ENCODE measurements at regions not wholly inside any gene's neighbourhood (a gene's known extent, or its start where the extent isn't known, plus 50 kb on each side); places are given as distances from the start of the nearest gene placed in this dataset.
A peak's percentile ranks its signal among the peaks of the same experiment; 100 is the strongest.

DNA sequence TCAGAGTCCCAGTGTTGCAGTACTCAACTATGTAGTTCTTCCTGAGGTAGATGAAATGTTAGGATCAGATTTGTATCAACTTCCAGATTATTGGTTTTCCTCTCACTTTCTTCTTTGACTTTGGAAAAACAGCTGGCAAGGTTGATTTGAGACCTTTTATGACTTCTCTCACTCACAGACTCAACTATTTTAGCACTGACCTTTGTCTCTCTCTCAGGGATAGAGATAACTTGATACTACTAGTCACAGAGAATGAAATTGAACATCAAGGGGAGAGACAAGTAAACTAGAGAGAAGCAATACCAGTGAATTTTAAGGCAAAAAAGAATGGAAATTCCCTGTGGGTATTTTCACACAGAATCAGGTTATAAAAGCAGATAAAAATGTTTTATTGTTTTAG is 159.7 kb upstream of the B3GALT2 start:
- Histone ChIP-seq H3K36me3 (no peaks in the 10 kb centered on the region), H3K9me3 (replicated peaks) (no peaks in the 10 kb centered on the region), H3K4me3 (no peak overlapping the region), H3K27me3 (replicated peaks) (no peaks in the 10 kb centered on the region), H3K27ac (no peak overlapping the region), H3K4me1 (replicated peaks) (no peaks in the 10 kb centered on the region)
- no peak for DNase-seq (ENCODE audit: low read depth in 1 of 2, low spot score in 2 of 2)

DNA sequence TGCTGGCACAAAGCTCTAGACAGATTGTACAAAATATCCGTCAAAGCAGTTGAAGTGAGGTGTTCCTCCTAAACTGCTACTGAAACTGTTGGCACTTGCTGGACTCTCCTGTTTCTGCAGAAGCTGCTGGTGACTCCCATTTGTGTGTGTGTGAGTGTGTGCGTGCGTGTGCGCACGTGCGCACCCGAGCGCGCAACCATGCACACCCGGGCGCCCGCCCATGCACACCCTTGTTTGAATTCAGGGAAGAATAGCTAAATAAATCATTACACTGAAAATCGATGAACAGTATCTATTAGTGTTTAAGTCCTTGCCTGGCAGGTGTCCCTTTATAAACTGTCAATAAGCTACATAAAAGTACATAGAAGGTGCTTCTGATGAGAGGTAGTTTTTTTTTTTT is 156.4 kb upstream of the B3GALT2 start:
- no peak overlapping the region for H3K27ac ChIP-seq
- H3K27me3 ChIP-seq (replicated peaks) = no peaks in the 10 kb centered on the region
- no peak overlapping the region for H3K4me3 ChIP-seq
- peaks cover 4% of the 10 kb centered on the region for H3K4me1 ChIP-seq (replicated peaks)
- no peak for DNase-seq (ENCODE audit: low read depth in 1 of 2, low spot score in 2 of 2)
- H3K36me3 ChIP-seq = no peaks in the 10 kb centered on the region
- no peaks in the 10 kb centered on the region for H3K9me3 ChIP-seq (replicated peaks)

DNA sequence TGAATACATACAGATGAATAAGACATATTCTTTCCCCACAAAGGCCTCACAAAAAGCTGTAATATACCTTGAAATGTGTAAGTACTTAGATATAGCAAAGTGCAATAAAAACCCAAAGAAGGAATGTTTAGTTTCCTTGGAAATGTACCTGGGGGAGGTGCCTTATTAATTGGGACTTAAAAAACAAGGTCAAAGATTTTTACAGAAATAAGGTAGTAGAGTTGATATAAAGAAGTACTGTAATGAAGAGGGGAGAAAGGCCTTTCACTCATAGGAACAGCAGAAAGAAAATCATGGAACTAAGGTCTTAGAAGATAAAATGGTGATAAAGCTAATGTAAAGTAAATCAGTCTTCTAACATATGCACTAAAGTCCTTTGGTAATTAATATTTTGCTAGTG is 153.9 kb upstream of the B3GALT2 start:
- Histone ChIP-seq H3K27me3 (replicated peaks) (no peaks in the 10 kb centered on the region), H3K4me3 (no peak overlapping the region)

DNA sequence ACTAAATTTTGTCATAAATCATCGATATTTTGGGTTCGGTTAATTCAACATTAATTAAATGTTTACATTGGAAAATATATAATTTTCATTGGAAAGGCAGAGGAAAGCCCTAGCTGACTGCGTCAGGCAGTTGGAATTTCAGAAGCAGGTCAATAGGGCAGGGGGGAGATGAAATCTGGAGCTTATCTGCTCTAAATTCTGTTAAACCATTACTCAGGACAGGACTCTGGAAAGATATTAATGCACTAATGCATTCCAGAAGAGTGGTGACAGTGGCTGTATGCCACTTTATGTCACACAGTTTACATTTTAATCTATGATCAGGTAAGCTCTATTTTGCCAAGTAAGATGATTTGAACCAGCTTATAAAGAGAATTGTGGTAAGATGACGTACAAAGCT is 153.0 kb upstream of the B3GALT2 start:
- no peak overlapping the region for H3K4me3 ChIP-seq
- no peaks in the 10 kb centered on the region for H3K27me3 ChIP-seq (replicated peaks)
- H3K4me1 ChIP-seq (replicated peaks) = peaks cover 33% of the 10 kb centered on the region
- DNase-seq (ENCODE audit: low read depth in 1 of 2, low spot score in 2 of 2) = no peak
- H3K27ac ChIP-seq = no peak overlapping the region
- no peaks in the 10 kb centered on the region for H3K36me3 ChIP-seq
- H3K9me3 ChIP-seq (replicated peaks) = no peaks in the 10 kb centered on the region

More for the DNA sequence above, 153.9 kb upstream of the B3GALT2 start:
- no peaks in the 10 kb centered on the region for H3K9me3 ChIP-seq (replicated peaks)
- H3K27ac ChIP-seq = no peak overlapping the region
- DNase-seq (ENCODE audit: low read depth in 1 of 2, low spot score in 2 of 2) = no peak
- H3K4me1 ChIP-seq (replicated peaks) = peaks cover 24% of the 10 kb centered on the region
- no peaks in the 10 kb centered on the region for H3K36me3 ChIP-seq

DNA sequence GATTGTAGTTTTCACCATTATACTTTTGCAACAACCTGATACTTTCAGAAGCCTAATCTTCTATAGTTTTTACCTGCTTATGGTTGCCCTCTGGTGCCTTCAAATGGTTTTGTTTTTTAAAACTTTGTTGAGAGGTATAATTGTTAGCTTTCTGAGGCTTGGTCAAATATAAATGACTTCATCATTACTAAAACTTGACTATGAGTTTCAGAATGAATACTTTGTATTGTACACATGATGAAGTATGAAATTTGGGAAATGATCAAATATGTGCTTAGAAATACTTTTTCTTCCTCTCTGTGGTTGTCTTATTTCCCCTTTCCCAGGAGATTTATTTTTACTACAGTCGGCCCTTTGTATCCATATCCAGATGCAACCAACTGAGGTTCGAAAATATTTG is 151.8 kb upstream of the B3GALT2 start:
- peak in 1 of 2 experiments; percentile 36 for DNase-seq (ENCODE audit: low read depth in 1 of 2, low spot score in 2 of 2)
- Histone ChIP-seq H3K4me3 (no peak overlapping the region), H3K27ac (no peak overlapping the region), H3K9me3 (replicated peaks) (peaks cover 2% of the 10 kb centered on the region; the same call in 1 of the 2 replicates), H3K27me3 (replicated peaks) (no peaks in the 10 kb centered on the region), H3K36me3 (no peaks in the 10 kb centered on the region), H3K4me1 (replicated peaks) (peaks cover 35% of the 10 kb centered on the region)

DNA sequence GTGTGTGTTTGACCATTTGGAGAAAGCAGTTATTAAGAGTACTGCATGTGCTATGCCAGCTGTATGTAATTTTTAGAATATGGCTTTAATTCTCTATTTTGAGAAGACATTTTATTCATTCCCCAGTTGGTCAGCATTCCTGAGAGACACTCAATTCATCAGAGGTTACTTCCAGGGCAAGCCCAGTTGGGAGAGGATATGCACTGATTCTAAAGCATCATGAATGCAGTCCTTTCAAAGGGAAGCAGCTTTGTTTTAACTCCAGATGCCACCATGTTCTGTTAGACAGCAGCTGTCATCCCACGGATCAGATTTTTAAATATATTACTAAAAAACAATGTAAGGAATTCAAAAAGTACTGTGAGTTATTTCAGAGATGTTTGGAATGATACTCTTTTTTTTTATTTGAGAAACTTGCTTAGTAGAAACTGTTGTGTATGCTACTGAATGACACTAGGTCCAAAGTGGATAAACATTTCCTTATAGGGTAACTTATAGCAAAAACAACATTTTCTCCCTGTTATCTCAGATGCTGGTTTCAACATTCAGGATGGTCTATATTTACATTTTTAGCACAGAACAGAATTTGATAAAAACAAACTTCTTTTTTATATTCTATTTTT is 149.5 kb upstream of the B3GALT2 start:
- Histone ChIP-seq H3K27me3 (replicated peaks) (no peaks in the 10 kb centered on the region), H3K9me3 (replicated peaks) (peaks cover 6% of the 10 kb centered on the region), H3K27ac (peak overlapping the region; percentile 83), H3K4me3 (no peak overlapping the region), H3K4me1 (replicated peaks) (peaks cover 35% of the 10 kb centered on the region), H3K36me3 (no peaks in the 10 kb centered on the region)
- DNase-seq (ENCODE audit: low read depth in 1 of 2, low spot score in 2 of 2) = peak; percentile 63 to 81

DNA sequence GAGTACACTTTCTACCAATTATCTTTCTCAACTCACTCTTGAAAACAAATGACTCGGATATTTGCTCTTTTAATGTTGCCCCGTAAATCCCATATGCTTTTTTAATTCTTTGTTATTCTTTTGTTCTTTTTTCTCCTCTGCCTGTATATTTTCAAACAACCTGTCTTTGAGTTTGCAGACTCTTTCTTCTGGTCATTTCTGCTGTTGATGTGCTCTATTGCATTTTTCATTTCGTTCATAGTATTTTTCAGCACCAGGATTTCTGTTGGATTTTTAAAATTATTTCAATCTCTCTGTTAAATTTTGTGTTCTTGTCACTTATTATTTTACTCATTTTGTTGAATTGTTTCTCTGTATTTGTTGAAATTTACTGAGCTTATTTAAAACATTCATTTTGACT is 146.8 kb upstream of the B3GALT2 start:
- no peak for DNase-seq (ENCODE audit: low read depth in 1 of 2, low spot score in 2 of 2)
- H3K27ac ChIP-seq = no peak overlapping the region
- H3K4me3 ChIP-seq = no peak overlapping the region
- H3K27me3 ChIP-seq (replicated peaks) = no peaks in the 10 kb centered on the region
- H3K36me3 ChIP-seq = no peaks in the 10 kb centered on the region
- H3K9me3 ChIP-seq (replicated peaks) = peaks cover 10% of the 10 kb centered on the region
- H3K4me1 ChIP-seq (replicated peaks) = peaks cover 35% of the 10 kb centered on the region

DNA sequence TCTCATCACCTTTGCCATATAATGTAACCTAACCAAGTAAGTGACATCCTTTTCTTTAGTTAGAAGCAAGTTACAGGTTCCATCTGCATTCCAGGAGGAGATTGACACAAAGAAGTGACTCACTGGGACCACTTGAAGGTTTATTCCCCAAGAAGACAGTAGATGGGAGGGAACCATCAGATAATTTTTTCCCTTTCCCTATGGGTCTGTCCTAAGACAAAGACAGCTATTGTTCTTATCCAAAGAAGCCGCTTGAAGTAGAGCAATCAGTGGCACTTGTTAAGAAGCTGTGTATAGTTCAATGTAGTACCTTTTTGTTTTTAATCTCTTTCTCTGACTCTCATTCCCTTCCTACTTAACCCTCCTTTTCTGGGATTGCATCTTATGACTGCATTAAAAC is 139.9 kb upstream of the B3GALT2 start:
- Histone ChIP-seq H3K4me1 (replicated peaks) (peaks cover 21% of the 10 kb centered on the region), H3K27ac (no peak overlapping the region), H3K9me3 (replicated peaks) (peaks cover 3% of the 10 kb centered on the region; the same call in 1 of the 2 replicates), H3K4me3 (no peak overlapping the region), H3K36me3 (peaks cover 2% of the 10 kb centered on the region; the same call in 1 of the 2 replicates), H3K27me3 (replicated peaks) (no peaks in the 10 kb centered on the region)
- DNase-seq (ENCODE audit: low read depth in 1 of 2, low spot score in 2 of 2) = no peak

DNA sequence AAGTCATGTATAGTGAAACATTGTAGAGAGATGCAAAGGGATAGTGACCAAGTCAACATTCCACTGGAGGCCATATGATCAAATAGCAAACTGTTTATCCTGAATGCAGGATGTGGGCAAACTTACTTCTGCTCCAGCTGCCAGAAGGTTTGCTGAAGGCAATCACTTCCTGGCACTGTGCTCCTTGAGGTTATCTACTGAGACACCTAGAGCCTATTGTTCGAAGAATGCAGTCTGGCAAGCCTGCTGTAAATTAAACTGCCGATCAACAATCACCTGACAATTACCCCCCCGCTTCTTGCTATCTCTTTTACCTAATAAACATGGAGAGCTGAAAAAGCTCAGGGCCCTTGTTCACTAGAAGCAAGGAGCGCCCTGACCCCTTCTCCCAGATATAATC is 139.4 kb upstream of the B3GALT2 start:
- Histone ChIP-seq H3K4me1 (replicated peaks) (peaks cover 27% of the 10 kb centered on the region), H3K27me3 (replicated peaks) (no peaks in the 10 kb centered on the region), H3K4me3 (no peak overlapping the region), H3K36me3 (peaks cover 3% of the 10 kb centered on the region; the same call in 1 of the 2 replicates), H3K9me3 (replicated peaks) (peaks cover 5% of the 10 kb centered on the region; the same call in 1 of the 2 replicates), H3K27ac (no peak overlapping the region; the same call in 1 of the 2 replicates)
- no peak for DNase-seq (ENCODE audit: low read depth in 1 of 2, low spot score in 2 of 2)

DNA sequence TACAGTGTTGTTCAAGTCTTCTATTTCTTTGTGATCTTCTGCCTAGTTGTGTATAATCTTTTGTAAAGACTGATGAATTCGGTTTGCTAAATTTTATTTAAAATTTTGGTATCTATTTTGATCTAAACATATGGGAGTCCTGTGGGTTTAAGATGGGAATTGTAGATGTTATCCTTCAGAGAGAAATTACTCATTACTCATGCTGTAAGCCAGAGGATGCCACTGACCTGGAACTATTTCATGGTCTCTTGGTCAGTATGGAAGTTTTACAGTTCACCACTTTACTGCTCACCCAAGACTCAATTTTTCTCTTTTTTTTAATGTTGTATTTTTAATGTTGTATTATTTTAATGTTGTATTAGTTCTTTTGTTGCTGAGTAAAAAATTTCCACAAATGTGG is 138.6 kb upstream of the B3GALT2 start:
- H3K27ac ChIP-seq = no peak overlapping the region; the same call in 1 of the 2 replicates
- no peak overlapping the region for H3K4me3 ChIP-seq
- H3K4me1 ChIP-seq (replicated peaks) = peaks cover 30% of the 10 kb centered on the region
- no peak for DNase-seq (ENCODE audit: low read depth in 1 of 2, low spot score in 2 of 2)
- no peaks in the 10 kb centered on the region for H3K27me3 ChIP-seq (replicated peaks)
- peaks cover 5% of the 10 kb centered on the region; the same call in 1 of the 2 replicates for H3K9me3 ChIP-seq (replicated peaks)
- peaks cover 3% of the 10 kb centered on the region; the same call in 1 of the 2 replicates for H3K36me3 ChIP-seq

DNA sequence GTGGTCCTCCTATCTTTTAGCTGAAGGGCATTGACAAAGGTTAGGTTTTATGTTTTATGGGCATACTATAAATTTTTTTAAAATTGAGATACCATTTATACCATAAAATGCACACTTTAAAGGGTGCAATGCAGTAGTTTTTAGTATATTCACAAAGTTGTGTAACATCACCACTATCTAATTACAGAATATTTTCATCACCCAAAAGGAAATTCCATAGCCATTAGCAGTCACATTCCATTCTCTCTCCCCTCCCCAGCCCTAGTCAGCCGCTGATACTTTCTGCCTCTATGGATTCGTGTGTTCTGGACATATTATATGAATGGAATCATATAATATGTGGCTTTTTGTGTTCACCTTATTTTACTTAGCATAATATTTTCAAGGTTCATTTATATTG is 135.8 kb upstream of the B3GALT2 start:
- H3K27me3 ChIP-seq (replicated peaks) = no peaks in the 10 kb centered on the region

DNA sequence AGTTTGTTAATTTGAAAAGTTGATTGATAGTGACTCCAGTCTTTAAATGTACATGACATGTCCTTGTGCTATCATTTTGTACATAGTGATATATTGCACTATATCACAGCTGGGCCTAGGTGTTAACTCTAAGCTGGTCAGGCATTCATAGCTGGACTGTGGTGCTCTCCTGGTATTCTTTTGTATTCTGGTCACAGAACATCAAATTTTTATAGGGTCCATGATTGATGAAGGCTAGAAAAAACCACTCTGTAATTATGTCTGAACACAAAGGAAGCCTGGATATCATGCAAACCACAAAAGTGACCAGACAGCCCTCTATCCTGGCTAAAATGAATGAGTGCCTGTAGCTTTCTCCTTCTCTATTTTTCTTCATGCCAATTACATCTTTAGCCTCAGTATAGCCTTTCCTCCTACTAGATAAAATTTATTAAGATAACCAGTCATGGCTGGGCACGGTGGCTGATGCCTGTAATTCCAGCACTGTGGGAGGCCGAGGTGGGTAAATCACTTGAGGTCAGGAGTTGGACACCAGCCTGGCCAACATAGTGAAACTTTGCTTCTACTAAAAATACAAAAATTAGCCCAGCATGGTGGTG is 134.9 kb upstream of the B3GALT2 start:
- Histone ChIP-seq H3K9me3 (replicated peaks) (0 out of 2 replicates have a peak, but pooled peaks cover 5% of the 10 kb centered on the region), H3K27me3 (replicated peaks) (no peaks in the 10 kb centered on the region), H3K4me1 (replicated peaks) (peaks cover 30% of the 10 kb centered on the region), H3K36me3 (peaks cover 3% of the 10 kb centered on the region; the same call in 1 of the 2 replicates), H3K27ac (peak overlapping the region; percentile 98), H3K4me3 (no peak overlapping the region)
- DNase-seq (ENCODE audit: low read depth in 1 of 2, low spot score in 2 of 2) = peak; percentile 52

More for the DNA sequence above, 135.8 kb upstream of the B3GALT2 start:
- Histone ChIP-seq H3K27ac (peak overlapping the region; percentile 98), H3K4me1 (replicated peaks) (peaks cover 30% of the 10 kb centered on the region), H3K4me3 (no peak overlapping the region), H3K36me3 (peaks cover 3% of the 10 kb centered on the region; the same call in 1 of the 2 replicates), H3K9me3 (replicated peaks) (0 out of 2 replicates have a peak, but pooled peaks cover 5% of the 10 kb centered on the region)
- DNase-seq (ENCODE audit: low read depth in 1 of 2, low spot score in 2 of 2) = peak; percentile 69 to 90

DNA sequence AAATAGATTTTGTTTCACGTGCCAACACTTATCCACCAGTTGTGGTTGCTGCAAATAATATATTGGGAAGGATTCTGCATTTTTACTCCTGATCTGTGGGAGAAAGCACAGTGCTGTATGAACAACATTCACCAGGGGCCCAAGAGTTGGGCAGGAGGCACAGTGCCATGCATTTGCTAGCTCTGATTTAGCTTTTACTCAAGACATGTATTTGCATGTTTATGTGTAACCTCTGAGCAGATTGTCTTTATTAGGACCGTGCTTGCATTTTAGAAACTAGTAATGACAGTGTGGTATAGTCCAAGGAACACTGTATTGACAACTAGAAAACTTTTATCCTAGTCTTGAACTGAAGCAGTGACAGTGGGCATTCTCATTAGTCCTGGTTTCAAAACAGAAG is 133.9 kb upstream of the B3GALT2 start:
- H3K9me3 ChIP-seq (replicated peaks) = 0 out of 2 replicates have a peak, but pooled peaks cover 5% of the 10 kb centered on the region
- H3K27me3 ChIP-seq (replicated peaks) = no peaks in the 10 kb centered on the region
- H3K36me3 ChIP-seq = peaks cover 3% of the 10 kb centered on the region; the same call in 1 of the 2 replicates
- H3K4me3 ChIP-seq = no peak overlapping the region
- peaks cover 30% of the 10 kb centered on the region for H3K4me1 ChIP-seq (replicated peaks)
- peak overlapping the region; percentile 98 for H3K27ac ChIP-seq
- no peak for DNase-seq (ENCODE audit: low read depth in 1 of 2, low spot score in 2 of 2)

DNA sequence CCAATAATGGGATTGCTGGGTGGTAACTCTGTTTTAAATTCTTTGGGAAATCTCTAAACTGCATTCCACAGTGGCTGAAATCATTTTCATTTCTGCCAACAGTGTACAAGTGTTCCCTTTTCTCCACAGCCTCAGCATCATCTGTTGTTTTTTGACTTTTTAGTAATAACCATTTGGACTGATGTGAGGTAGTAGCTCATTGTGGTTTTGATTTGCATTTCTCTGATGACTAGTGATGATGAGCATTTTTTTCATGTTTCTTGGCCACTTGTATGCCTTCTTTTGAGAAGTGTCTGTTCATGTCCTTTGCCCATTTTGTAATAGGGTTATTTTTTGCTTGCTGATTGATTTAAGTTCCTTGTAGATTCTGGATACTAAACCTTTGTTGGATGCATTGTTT is 131.9 kb upstream of the B3GALT2 start:
- Histone ChIP-seq H3K36me3 (peaks cover 3% of the 10 kb centered on the region; the same call in 1 of the 2 replicates), H3K27ac (no peak overlapping the region), H3K4me1 (replicated peaks) (peaks cover 29% of the 10 kb centered on the region), H3K4me3 (no peak overlapping the region), H3K27me3 (replicated peaks) (no peaks in the 10 kb centered on the region), H3K9me3 (replicated peaks) (0 out of 2 replicates have a peak, but pooled peaks cover 5% of the 10 kb centered on the region)
- DNase-seq (ENCODE audit: low read depth in 1 of 2, low spot score in 2 of 2) = no peak

Measured in SJSA1 (cell line).